Hindlimb muscle (tissue), 1 donor: ENCODE measurements at regions not wholly inside any gene's neighbourhood (a gene's known extent, or its start where the extent isn't known, plus 50 kb on each side); places are given as distances from the start of the nearest gene placed in this dataset.
A peak's percentile ranks its signal among the peaks of the same experiment; 100 is the strongest.
"Not testable (repeated sequence)": the region's sequence is repeated elsewhere in the genome, so short reads cannot be mapped to it uniquely, and the experiment has no call there.

ENCODE experiments used
- DNase-seq: peaks from one replicate; pipeline ENCODE4 v3.0.0-alpha.2; 2013

GRCh38 chr5:57938174-57938557, 455.6 kb upstream of the ACTBL2 start:
- no peak for DNase-seq

- no peak for DNase-seq
These were observed 455.0 kb upstream of the ACTBL2 start for GRCh38 chr5:57937501-57938173.

- no peak for DNase-seq
These were observed 454.4 kb upstream of the ACTBL2 start for GRCh38 chr5:57937025-57937424.

- DNase-seq: no peak
These were observed 450.1 kb upstream of the ACTBL2 start for GRCh38 chr5:57932761-57933160.

GRCh38 chr5:57931807-57932206, 449.2 kb upstream of the ACTBL2 start:
- no peak for DNase-seq

- DNase-seq: no peak
These were observed 448.7 kb upstream of the ACTBL2 start for GRCh38 chr5:57931352-57931751.

- peak; percentile 11 for DNase-seq
These were observed 446.7 kb upstream of the ACTBL2 start for GRCh38 chr5:57929271-57929670.

GRCh38 chr5:57923094-57923493, 440.5 kb upstream of the ACTBL2 start:
- DNase-seq: not testable (repeated sequence)

GRCh38 chr5:57917004-57917403, 434.4 kb upstream of the ACTBL2 start:
- DNase-seq: no peak

- no peak for DNase-seq
These were observed 432.9 kb upstream of the ACTBL2 start for GRCh38 chr5:57915536-57915935.

- DNase-seq: no peak
These were observed 428.8 kb upstream of the ACTBL2 start for GRCh38 chr5:57911438-57911837.

- no peak for DNase-seq
These were observed 424.1 kb upstream of the ACTBL2 start for GRCh38 chr5:57906671-57907070.

GRCh38 chr5:57903458-57903857, 420.8 kb upstream of the ACTBL2 start:
- DNase-seq: no peak

GRCh38 chr5:57902095-57902494, 419.5 kb upstream of the ACTBL2 start:
- no peak for DNase-seq

- DNase-seq: no peak
These were observed 417.9 kb upstream of the ACTBL2 start for GRCh38 chr5:57900381-57900944.

GRCh38 chr5:57896576-57896975, 414.0 kb upstream of the ACTBL2 start:
- no peak for DNase-seq

- no peak for DNase-seq
These were observed 413.2 kb upstream of the ACTBL2 start for GRCh38 chr5:57895766-57896165.

GRCh38 chr5:57893926-57894325, 411.3 kb upstream of the ACTBL2 start:
- no peak for DNase-seq

GRCh38 chr5:57891443-57891842, 408.8 kb upstream of the ACTBL2 start:
- no peak for DNase-seq

GRCh38 chr5:57889558-57889957, 406.9 kb upstream of the ACTBL2 start:
- DNase-seq: no peak

GRCh38 chr5:57887851-57888621, 405.4 kb upstream of the ACTBL2 start:
- peak; percentile 50 for DNase-seq

GRCh38 chr5:57884346-57885102, 401.9 kb upstream of the ACTBL2 start:
- DNase-seq: no peak

- no peak for DNase-seq
These were observed 397.6 kb upstream of the ACTBL2 start for GRCh38 chr5:57880216-57880615.
